ENCODE measurements at regions not wholly inside any gene's neighbourhood (a gene's known extent, or its start where the extent isn't known, plus 50 kb on each side); places are given as distances from the start of the nearest gene placed in this dataset.

- no peak for DNase-seq (ENCODE audit: low read depth)
Measured at GRCh38 chr11:87428266-87428665, 390.5 kb downstream of the TMEM135 start.

GRCh38 chr11:87425943-87426342, 388.2 kb downstream of the TMEM135 start:
- no peak for DNase-seq (ENCODE audit: low read depth)

GRCh38 chr11:87425391-87425790, 387.7 kb downstream of the TMEM135 start:
- DNase-seq (ENCODE audit: low read depth) = no peak

- DNase-seq (ENCODE audit: low read depth) = no peak
Measured at GRCh38 chr11:87423161-87423560, 385.4 kb downstream of the TMEM135 start.

- DNase-seq (ENCODE audit: low read depth) = no peak
Measured at GRCh38 chr11:87422566-87422965, 384.8 kb downstream of the TMEM135 start.

GRCh38 chr11:87421422-87421821, 383.7 kb downstream of the TMEM135 start:
- no peak for DNase-seq (ENCODE audit: low read depth)

- no peak for DNase-seq (ENCODE audit: low read depth)
Measured at GRCh38 chr11:87417951-87418350, 380.2 kb downstream of the TMEM135 start.

- DNase-seq (ENCODE audit: low read depth) = no peak
Measured at GRCh38 chr11:87405843-87406242, 368.1 kb downstream of the TMEM135 start.

- no peak for DNase-seq (ENCODE audit: low read depth)
Measured at GRCh38 chr11:87405356-87405755, 367.6 kb downstream of the TMEM135 start.

GRCh38 chr11:87401653-87402052, 363.9 kb downstream of the TMEM135 start:
- DNase-seq (ENCODE audit: low read depth) = no peak

- DNase-seq (ENCODE audit: low read depth) = no peak
Measured at GRCh38 chr11:87399341-87399740, 361.6 kb downstream of the TMEM135 start.

- DNase-seq (ENCODE audit: low read depth) = no peak
Measured at GRCh38 chr11:87398931-87399330, 361.2 kb downstream of the TMEM135 start.

GRCh38 chr11:87397011-87397865, 359.5 kb downstream of the TMEM135 start:
- no peak for DNase-seq (ENCODE audit: low read depth)

GRCh38 chr11:87394924-87395323, 357.2 kb downstream of the TMEM135 start:
- DNase-seq (ENCODE audit: low read depth) = no peak

GRCh38 chr11:87392665-87393064, 354.9 kb downstream of the TMEM135 start:
- DNase-seq (ENCODE audit: low read depth) = no peak

GRCh38 chr11:87391496-87391895, 353.8 kb downstream of the TMEM135 start:
- no peak for DNase-seq (ENCODE audit: low read depth)

GRCh38 chr11:87384078-87384729, 346.5 kb downstream of the TMEM135 start:
- no peak for DNase-seq (ENCODE audit: low read depth)

- DNase-seq (ENCODE audit: low read depth) = no peak
Measured at GRCh38 chr11:87374038-87374807, 336.5 kb downstream of the TMEM135 start.

All from T follicular helper cell (primary cell).